ENCODE measurements at regions not wholly inside any gene's neighbourhood (a gene's known extent, or its start where the extent isn't known, plus 50 kb on each side); places are given as distances from the start of the nearest gene placed in this dataset.

GRCh38 chr2:234245945-234246344, 195.4 kb downstream of the SPP2 start:
- no peak for TF ChIP-seq CTCF (conservative IDR thresholded peaks at IDR 0.05; ENCODE audit: low read length)
- no peak for TF ChIP-seq EZH2phosphoT487 (IDR thresholded peaks at IDR 0.05; ENCODE audit: borderline replicate concordance)
- H3K4me1 ChIP-seq (ENCODE audit: insufficient read depth, low read length, poor library complexity, severe bottlenecking), result peaks cover 4% of the 10 kb centered on the region

DNA sequence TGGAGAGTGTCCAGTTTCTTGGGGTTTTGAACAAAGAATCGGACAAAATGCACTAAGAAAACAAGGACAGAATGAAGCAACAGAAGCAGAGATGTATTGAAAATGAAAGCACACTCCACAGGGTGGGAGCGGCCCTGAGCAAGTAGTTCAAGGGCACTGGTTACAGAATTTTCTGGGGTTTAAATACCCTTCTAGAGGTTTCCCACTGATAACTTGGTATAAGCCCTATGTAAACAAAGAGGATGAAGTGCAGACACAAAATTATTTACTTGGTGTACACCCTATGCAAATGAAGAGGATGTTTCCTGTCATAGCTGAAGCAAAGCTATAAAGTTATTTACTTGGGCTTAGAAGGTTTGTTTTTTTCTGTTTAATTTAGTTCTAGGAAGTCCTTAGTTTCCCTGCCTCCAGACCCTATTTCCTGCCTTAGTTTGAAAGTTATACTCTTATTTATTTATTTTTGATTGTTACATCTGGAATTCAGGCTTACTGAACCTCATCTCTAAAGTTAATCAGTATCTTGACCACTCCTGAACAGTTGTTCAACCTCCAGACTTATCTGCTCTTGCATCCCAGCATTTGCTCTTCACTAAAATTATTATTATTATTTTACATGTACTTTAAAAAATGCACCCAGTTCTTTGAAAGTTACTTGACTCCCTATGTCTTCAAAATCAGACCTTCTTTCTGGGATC, 193.5 kb downstream of the SPP2 start:
- peaks cover 4% of the 10 kb centered on the region for H3K4me1 ChIP-seq (ENCODE audit: insufficient read depth, low read length, poor library complexity, severe bottlenecking)
- no peaks in the 10 kb centered on the region for H3F3A ChIP-seq (ENCODE audit: low read depth)
- no peaks in the 10 kb centered on the region for H4K20me1 ChIP-seq (ENCODE audit: insufficient read depth, low read length, poor library complexity, severe bottlenecking)
- H3K9me3 ChIP-seq (ENCODE audit: insufficient read depth, low read depth, low read length), result no peaks in the 10 kb centered on the region
- H3K27me3 ChIP-seq (ENCODE audit: insufficient read depth, low read length, poor library complexity, severe bottlenecking), result no peaks in the 10 kb centered on the region
- TF ChIP-seq EZH2phosphoT487 (IDR thresholded peaks at IDR 0.05; ENCODE audit: borderline replicate concordance) (no peak), CTCF (conservative IDR thresholded peaks at IDR 0.05; ENCODE audit: low read length) (no peak)
- no peaks in the 10 kb centered on the region for H3K36me3 ChIP-seq (ENCODE audit: insufficient read depth, low read length)
- no peak overlapping the region for H3K9ac ChIP-seq (ENCODE audit: low read depth, low read length, poor library complexity, severe bottlenecking)
- peak overlapping the region; percentile 37 for H3K4me2 ChIP-seq (ENCODE audit: low read depth, low read length, poor library complexity, severe bottlenecking)
- H3K79me2 ChIP-seq (ENCODE audit: insufficient read depth, low read length), result no peaks in the 10 kb centered on the region
- no peak overlapping the region for H2AFZ ChIP-seq (ENCODE audit: low read length)
- H3K4me3 ChIP-seq (ENCODE audit: low read length, poor library complexity, severe bottlenecking), result no peak overlapping the region
- no peaks in the 10 kb centered on the region for H3K9me2 ChIP-seq (replicated peaks; ENCODE audit: low read depth, low read length)

More at GRCh38 chr2:234245945-234246344, 195.4 kb downstream of the SPP2 start:
- no peaks in the 10 kb centered on the region for H3K9me2 ChIP-seq (replicated peaks; ENCODE audit: low read depth, low read length)
- no peak overlapping the region for H3K4me3 ChIP-seq (ENCODE audit: low read length, poor library complexity, severe bottlenecking)
- no peak overlapping the region for H3K9ac ChIP-seq (ENCODE audit: low read depth, low read length, poor library complexity, severe bottlenecking)
- H3K4me2 ChIP-seq (ENCODE audit: low read depth, low read length, poor library complexity, severe bottlenecking), result no peak overlapping the region
- H3K9me3 ChIP-seq (ENCODE audit: insufficient read depth, low read depth, low read length), result no peaks in the 10 kb centered on the region
- no peaks in the 10 kb centered on the region for H3K36me3 ChIP-seq (ENCODE audit: insufficient read depth, low read length)
- H2AFZ ChIP-seq (ENCODE audit: low read length), result no peak overlapping the region
- no peaks in the 10 kb centered on the region for H3K27me3 ChIP-seq (ENCODE audit: insufficient read depth, low read length, poor library complexity, severe bottlenecking)
- no peaks in the 10 kb centered on the region for H4K20me1 ChIP-seq (ENCODE audit: insufficient read depth, low read length, poor library complexity, severe bottlenecking)
- no peaks in the 10 kb centered on the region for H3K79me2 ChIP-seq (ENCODE audit: insufficient read depth, low read length)
- no peaks in the 10 kb centered on the region for H3F3A ChIP-seq (ENCODE audit: low read depth)

DNA sequence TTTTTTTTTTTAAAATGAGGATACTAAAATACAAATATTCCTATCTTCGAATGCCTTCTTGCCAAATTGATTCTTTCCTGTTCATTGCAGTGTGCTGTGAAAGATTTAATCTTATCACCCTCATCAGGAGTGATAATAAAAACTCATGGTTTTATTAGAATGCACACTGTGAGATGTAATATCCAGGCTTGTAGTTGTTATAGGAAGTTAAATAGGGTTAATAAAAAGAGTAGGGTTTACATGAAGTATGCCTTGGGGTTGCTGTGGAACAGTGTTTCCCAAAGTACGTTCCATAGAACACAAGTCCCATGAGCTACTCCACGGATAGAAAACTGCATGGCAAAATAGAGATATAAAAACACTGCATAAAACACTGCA, 191.9 kb downstream of the SPP2 start:
- Histone ChIP-seq H3K9ac (ENCODE audit: low read depth, low read length, poor library complexity, severe bottlenecking) (no peak overlapping the region), H4K20me1 (ENCODE audit: insufficient read depth, low read length, poor library complexity, severe bottlenecking) (no peaks in the 10 kb centered on the region), H3F3A (ENCODE audit: low read depth) (no peaks in the 10 kb centered on the region), H3K4me2 (ENCODE audit: low read depth, low read length, poor library complexity, severe bottlenecking) (no peak overlapping the region), H3K4me1 (ENCODE audit: insufficient read depth, low read length, poor library complexity, severe bottlenecking) (peaks cover 4% of the 10 kb centered on the region), H3K27me3 (ENCODE audit: insufficient read depth, low read length, poor library complexity, severe bottlenecking) (no peaks in the 10 kb centered on the region), H3K4me3 (ENCODE audit: low read length, poor library complexity, severe bottlenecking) (no peak overlapping the region), H3K36me3 (ENCODE audit: insufficient read depth, low read length) (no peaks in the 10 kb centered on the region), H3K79me2 (ENCODE audit: insufficient read depth, low read length) (no peaks in the 10 kb centered on the region), H3K9me3 (ENCODE audit: insufficient read depth, low read depth, low read length) (no peaks in the 10 kb centered on the region), H3K9me2 (replicated peaks; ENCODE audit: low read depth, low read length) (no peaks in the 10 kb centered on the region), H2AFZ (ENCODE audit: low read length) (no peak overlapping the region)
- TF ChIP-seq EZH2phosphoT487 (IDR thresholded peaks at IDR 0.05; ENCODE audit: borderline replicate concordance) (no peak), CTCF (conservative IDR thresholded peaks at IDR 0.05; ENCODE audit: low read length) (no peak)

All from Loucy (cell line).